GM12873 (cell line): ENCODE measurements at regions not wholly inside any gene's neighbourhood (a gene's known extent, or its start where the extent isn't known, plus 50 kb on each side); places are given as distances from the start of the nearest gene placed in this dataset.

ENCODE experiments used
- TF ChIP-seq, protein P1 (sequence below): IDR thresholded peaks from 2 replicates; pipeline ENCODE4 v1.5.1; 2012; ENCODE audit warnings: low read depth, mild to moderate bottlenecking, moderate library complexity, low read length, control low read depth; ENCODE audit not compliant: insufficient read depth; ENCODE audit errors: missing control alignments

DNA sequence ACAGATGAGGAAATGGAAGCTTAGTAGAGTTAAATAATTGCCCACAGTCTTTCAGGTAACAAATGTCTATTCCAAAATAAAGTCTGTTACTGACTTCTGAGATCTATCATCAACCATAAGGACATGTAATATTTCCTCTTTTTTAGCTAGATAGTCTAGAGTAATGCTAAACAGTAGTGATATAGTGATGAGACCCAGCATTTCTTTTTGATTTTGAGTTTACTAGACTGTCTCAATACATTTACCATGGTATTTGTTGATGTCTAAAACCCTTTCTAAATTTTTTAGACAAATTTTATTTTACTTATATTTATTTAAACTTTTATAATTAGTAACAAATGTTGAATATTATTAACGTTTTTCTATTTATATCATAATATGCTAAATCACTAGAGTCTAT is 465.1 kb upstream of the SLIT2 start:
- TF ChIP-seq, protein P1, sequence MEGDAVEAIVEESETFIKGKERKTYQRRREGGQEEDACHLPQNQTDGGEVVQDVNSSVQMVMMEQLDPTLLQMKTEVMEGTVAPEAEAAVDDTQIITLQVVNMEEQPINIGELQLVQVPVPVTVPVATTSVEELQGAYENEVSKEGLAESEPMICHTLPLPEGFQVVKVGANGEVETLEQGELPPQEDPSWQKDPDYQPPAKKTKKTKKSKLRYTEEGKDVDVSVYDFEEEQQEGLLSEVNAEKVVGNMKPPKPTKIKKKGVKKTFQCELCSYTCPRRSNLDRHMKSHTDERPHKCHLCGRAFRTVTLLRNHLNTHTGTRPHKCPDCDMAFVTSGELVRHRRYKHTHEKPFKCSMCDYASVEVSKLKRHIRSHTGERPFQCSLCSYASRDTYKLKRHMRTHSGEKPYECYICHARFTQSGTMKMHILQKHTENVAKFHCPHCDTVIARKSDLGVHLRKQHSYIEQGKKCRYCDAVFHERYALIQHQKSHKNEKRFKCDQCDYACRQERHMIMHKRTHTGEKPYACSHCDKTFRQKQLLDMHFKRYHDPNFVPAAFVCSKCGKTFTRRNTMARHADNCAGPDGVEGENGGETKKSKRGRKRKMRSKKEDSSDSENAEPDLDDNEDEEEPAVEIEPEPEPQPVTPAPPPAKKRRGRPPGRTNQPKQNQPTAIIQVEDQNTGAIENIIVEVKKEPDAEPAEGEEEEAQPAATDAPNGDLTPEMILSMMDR = no peak

DNA sequence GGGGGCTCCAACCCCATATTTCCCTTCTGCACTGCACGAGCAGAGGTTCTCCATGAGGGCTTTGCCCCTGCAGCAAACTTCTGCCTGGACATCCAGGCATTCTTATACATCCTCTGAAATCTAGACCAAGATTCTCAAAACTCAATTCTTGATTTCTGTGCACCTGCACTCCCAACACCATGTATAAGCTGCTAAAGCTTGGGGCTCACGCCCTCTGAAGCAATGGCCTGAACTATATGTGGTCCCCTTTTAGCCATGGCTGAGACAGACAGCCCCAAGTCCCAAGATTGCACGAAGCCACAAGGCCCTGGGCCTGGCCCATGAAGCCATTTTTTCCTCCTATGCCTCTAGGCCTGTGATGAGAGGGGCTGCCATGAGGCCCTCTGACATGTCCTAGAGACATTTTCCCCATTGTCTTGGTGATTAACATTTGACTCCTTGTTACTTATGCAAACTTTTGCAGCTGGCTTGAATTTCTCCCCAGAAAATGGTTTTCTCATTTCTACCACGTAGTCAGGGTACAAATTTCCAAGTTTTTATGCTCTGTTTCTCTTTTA is 468.0 kb upstream of the SLIT2 start:
- TF ChIP-seq, protein P1 = no peak

DNA sequence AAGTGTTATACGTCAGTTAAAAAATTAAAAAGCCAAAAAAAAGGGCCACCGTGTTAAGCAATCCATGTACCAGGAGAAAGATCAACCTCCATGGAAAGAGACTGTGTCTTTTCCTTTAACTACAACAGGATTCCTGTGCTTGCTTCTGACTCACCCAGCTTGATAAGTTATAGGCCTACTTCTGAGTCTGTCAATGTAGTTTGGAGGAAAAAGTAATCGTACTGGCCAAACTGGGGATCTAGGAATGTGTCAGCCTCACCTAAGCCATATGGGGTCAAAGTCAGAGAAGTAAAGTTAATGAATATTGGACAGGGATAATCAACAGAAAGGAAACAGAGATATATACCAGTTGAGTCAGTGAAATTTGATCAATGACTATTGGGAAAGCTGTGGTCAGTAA is 470.8 kb upstream of the SLIT2 start:
- TF ChIP-seq, protein P1 = no peak

DNA sequence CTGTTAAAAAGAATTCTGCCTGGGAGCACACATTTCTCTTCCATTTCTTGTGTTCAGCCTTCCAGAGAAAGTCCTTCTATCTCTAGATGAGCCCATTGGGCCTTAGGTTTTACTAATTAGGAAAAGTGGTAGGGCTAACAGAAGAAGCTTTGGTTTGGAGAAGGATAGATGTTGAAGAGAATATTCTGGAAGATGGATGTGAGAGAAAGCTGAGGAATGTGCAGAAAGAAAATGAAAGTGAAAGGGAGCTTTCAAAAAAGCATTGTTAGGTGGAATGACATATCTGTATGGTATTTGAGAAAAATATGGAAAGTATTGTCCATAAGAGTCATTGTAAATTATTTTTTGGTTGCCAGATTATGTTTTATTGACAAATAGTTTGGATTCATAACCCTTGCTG is 474.8 kb upstream of the SLIT2 start:
- TF ChIP-seq, protein P1 = no peak

DNA sequence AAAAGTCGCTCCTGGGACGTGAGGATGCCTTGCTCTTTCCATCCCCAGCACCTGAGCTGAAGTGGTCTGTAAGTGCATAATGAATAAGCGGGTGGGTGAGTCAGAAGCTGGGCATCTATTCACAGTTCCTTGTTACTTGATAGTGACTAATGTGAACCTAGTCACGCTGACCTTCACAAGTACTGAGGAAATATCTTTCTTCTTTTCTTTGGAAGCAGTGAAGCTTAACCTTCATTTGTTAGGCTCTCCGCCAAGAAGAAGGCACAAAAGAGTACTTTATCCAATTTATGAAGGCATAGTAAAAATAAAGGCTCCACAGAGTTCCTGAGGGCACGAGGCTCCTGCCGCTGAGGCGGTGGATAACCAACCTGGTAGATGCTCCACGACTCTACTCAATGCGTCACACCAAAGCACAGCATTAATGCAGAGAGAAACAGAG is 475.7 kb upstream of the SLIT2 start:
- TF ChIP-seq, protein P1 = no peak

DNA sequence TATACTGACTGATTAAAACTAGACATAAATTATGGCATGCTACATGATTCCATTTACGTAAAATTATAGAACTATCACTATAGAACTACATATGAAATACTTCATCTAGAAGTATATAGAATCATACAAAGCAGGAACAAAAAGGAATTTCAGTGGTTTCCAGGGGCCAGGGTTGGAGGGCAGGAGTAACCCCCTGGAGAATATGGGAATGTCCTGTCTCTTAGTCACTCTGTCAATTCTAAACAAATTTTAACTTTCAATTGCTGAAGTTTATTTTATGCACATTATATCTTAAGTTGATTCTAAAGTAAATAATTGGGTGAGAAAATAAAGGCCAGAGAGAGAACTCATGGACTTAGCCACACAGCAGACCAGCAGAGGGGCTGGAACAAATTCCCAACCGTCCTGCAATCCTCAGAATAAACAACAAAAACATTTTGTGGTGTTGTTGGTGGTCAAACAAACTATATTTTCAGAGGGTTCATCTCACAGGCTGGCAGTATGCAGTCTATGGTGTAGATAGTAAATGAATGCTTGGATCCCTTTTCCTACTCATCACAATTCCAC is 476.9 kb upstream of the SLIT2 start:
- TF ChIP-seq, protein P1 = no peak

DNA sequence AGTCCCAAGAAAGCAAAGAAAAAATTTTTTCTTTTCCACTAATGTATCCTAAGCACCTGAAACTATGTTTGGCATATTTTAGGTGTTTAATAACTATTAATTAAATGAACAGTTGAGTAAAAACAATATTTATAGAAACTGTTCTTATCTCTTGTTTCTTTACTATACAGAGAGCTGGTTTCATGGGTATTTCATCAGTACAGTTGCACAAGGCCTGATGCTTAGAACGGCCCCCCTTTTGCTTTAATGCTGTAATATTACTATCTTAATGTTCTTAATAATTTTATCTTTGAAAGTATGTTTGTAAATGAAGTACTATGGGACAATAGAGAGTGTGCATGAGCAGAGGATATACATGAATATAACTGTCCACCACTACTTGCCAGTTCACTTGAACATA is 479.1 kb upstream of the SLIT2 start:
- TF ChIP-seq, protein P1 = no peak

DNA sequence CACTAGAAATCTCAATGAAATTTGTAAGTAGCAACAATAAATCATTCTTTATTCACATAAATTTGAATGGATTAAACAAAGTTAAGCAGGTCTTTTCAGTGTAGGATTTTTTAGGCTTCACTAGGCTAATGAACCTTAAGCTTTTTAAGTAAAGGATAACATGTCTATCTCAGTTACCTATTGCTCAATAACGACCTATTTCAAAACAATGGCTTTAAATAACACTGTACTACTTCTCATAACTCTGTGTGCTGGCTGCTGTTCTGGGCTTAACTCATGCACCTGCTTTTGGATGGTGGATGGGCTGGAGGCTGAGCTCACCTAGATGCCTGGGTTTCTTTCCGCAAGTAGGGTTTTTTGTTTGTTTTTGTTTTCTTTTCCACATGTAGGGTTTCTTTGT is 495.0 kb upstream of the SLIT2 start:
- TF ChIP-seq, protein P1 = no peak
